ENCODE measurements at regions not wholly inside any gene's neighbourhood (a gene's known extent, or its start where the extent isn't known, plus 50 kb on each side); places are given as distances from the start of the nearest gene placed in this dataset.

DNA sequence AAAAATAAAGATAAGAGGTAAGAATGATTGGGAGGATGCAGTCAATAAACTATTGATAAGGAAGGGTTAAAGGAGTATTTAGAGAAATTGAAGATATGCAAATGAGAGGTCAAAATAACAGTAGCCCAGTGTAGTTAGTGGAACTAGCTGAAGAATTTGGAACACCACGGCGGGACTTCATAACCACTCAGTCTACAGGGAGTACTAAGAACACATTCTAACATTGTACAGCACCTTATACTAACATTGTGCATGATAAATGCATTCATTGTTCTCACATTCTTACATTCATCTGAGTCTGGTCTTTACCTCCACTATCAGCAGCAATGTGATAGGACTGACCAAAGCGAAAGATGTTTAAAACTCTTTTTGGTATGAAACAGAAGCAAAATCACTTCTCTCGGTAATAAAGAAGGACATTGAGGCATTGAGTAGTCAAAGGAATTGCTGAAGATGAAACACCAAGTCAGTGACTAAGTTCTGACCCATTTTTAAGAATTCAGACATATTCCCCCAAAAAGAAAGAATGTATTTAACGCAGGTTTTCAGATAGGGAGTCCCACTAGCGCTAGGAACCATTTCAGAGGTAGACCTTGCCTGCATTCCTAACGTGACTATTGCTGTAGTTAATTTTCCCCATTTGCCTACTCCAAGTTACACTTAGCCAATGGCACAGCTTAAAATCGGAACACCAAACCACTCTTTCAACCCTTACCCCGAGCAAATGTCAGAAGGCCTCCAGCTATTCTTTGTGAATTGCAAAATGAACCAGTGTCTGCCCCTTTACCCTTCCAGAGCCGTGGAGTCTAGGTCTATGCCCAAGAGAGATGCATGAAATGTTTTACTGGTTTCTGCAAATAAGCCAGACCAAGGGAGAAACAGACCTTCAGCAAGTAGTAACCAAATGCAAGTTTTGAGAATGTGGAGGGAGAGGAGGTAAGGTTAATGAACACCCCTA lies 108.8 kb upstream of the IRF2BP2 start:
- TF ChIP-seq TAF1 (IDR thresholded peaks at IDR 0.05; ENCODE audit: low read depth, low read length) (no peak), POLR2A (IDR thresholded peaks at IDR 0.05; ENCODE audit: low read depth, low read length) (no peak), POLR2AphosphoS5 (IDR thresholded peaks at IDR 0.05; ENCODE audit: low read depth, low read length) (no peak), PAX5 (IDR thresholded peaks at IDR 0.05; ENCODE audit: insufficient read depth, low read length, severe bottlenecking) (no peak), POU2F2 (IDR thresholded peaks at IDR 0.05; ENCODE audit: low read depth, low read length) (no peak), SPI1 (IDR thresholded peaks at IDR 0.05; ENCODE audit: low read depth, low read length) (no peak)
- DNase-seq (ENCODE audit: insufficient read length, low spot score), result no peak
- no peak for FAIRE-seq

DNA sequence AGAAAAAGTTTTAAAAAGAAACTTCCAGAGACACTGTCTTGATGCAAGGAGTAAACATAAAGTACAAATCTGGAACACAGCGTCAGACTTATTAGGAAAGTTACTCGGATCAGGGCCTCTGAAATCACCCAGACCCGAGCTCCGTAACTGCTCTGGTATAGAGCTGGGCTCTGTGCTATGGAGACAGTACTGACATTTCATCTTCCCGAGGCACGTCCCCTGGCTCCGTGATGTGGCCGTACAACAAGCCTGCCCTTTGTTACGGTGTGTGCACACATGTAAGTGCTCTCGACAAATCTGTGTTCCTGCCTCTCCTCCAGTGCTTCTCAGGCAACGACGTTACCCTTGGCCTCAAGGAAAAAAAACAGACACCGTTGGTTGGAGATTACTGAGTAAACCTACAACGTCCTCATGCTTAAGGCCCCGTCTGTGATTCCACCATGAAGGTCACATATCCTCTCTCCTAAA lies 107.0 kb upstream of the IRF2BP2 start:
- DNase-seq (ENCODE audit: insufficient read length, low spot score) (no peak), FAIRE-seq (no peak)
- TF ChIP-seq PAX5 (IDR thresholded peaks at IDR 0.05; ENCODE audit: insufficient read depth, low read length, severe bottlenecking) (no peak), POU2F2 (IDR thresholded peaks at IDR 0.05; ENCODE audit: low read depth, low read length) (no peak), SPI1 (IDR thresholded peaks at IDR 0.05; ENCODE audit: low read depth, low read length) (no peak), POLR2AphosphoS5 (IDR thresholded peaks at IDR 0.05; ENCODE audit: low read depth, low read length) (no peak), POLR2A (IDR thresholded peaks at IDR 0.05; ENCODE audit: low read depth, low read length) (no peak), TAF1 (IDR thresholded peaks at IDR 0.05; ENCODE audit: low read depth, low read length) (no peak)

DNA sequence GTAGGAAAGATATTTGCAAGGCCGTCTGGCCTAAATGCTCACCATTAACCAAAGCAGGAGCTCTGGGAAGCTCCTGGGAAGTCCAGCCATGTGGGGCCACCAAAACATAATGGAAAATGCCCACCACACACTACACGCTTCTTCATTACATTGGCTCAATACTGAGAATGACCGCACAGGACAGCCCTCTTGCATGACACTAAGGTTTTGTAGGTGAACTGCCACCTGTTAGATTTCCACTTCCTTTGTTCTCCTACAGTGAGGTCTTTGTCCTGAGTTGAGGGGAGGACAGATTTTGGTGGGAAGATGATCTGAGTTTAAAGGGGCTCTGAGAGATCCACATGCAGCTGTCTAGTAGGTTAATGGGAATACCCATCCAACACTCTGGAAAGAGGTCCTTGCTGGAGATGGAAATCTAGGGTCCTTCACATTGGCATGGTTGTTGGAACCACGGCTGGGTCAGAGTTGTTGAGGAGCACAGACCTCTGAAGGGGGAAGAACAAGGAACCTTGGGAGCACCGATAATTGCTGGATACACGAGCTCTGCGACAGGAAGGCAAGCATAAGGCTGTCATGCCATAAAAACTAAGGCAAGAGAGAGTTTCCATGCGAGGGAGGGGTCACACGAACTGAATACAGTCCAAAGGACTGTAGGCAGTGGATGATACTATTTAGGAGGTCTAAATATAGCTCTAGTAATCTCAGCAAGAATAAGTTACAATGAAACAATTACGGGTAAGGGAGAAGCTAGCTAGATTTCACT lies 105.5 kb upstream of the IRF2BP2 start:
- no peak for TF ChIP-seq POLR2AphosphoS5 (IDR thresholded peaks at IDR 0.05; ENCODE audit: low read depth, low read length)
- no peak for TF ChIP-seq POLR2A (IDR thresholded peaks at IDR 0.05; ENCODE audit: low read depth, low read length)
- TF ChIP-seq POU2F2 (IDR thresholded peaks at IDR 0.05; ENCODE audit: low read depth, low read length), result no peak
- DNase-seq (ENCODE audit: insufficient read length, low spot score) (no peak), FAIRE-seq (no peak)

DNA sequence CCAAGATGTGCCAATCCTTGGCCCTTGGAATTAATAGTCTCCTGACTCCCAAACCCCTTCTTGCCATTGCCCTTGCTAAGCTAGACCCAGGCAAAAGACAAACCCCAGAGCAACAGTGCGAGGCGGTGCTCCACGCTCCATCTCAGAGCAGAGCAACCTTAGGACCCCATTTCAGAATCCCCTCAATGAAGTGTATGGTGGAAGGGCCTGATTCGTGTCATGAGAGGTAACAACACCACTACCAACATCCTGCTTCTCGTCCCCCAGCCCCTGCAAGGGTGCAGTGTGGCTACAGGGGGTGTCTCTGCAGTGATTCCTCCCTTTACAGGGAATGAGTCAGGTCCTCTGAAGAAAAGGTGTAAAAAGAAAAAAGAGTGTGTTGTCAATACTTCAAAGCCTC lies 103.9 kb upstream of the IRF2BP2 start:
- DNase-seq (ENCODE audit: insufficient read length, low spot score), result no peak
- TF ChIP-seq POU2F2 (IDR thresholded peaks at IDR 0.05; ENCODE audit: low read depth, low read length) (no peak), TAF1 (IDR thresholded peaks at IDR 0.05; ENCODE audit: low read depth, low read length) (no peak), SPI1 (IDR thresholded peaks at IDR 0.05; ENCODE audit: low read depth, low read length) (no peak), POLR2AphosphoS5 (IDR thresholded peaks at IDR 0.05; ENCODE audit: low read depth, low read length) (no peak), POLR2A (IDR thresholded peaks at IDR 0.05; ENCODE audit: low read depth, low read length) (no peak), PAX5 (IDR thresholded peaks at IDR 0.05; ENCODE audit: insufficient read depth, low read length, severe bottlenecking) (no peak)
- FAIRE-seq, result no peak

DNA sequence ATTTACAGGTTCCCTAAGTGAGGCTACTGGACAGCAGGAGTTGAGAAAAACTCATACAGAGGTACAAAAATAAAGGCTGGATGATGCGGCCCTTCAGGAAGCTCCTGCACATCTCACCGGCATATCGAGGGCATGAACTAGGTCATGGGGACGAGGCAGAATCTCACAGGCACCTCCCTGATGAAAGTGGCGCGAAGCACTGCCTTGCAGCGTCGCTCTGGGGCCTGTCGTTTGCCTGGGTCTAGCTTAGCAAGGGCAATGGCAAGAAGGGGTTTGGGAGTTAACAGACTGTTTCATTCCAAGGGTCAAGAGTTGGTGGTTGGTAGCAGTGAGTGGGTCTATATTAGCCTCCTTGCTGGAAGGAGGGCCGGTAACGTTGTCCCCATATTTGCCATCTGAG lies 103.5 kb upstream of the IRF2BP2 start:
- DNase-seq (ENCODE audit: insufficient read length, low spot score) (no peak), FAIRE-seq (no peak)
- TF ChIP-seq SPI1 (IDR thresholded peaks at IDR 0.05; ENCODE audit: low read depth, low read length), result no peak
- no peak for TF ChIP-seq TAF1 (IDR thresholded peaks at IDR 0.05; ENCODE audit: low read depth, low read length)
- no peak for TF ChIP-seq PAX5 (IDR thresholded peaks at IDR 0.05; ENCODE audit: insufficient read depth, low read length, severe bottlenecking)
- no peak for TF ChIP-seq POLR2A (IDR thresholded peaks at IDR 0.05; ENCODE audit: low read depth, low read length)
- no peak for TF ChIP-seq POU2F2 (IDR thresholded peaks at IDR 0.05; ENCODE audit: low read depth, low read length)
- TF ChIP-seq POLR2AphosphoS5 (IDR thresholded peaks at IDR 0.05; ENCODE audit: low read depth, low read length), result no peak

DNA sequence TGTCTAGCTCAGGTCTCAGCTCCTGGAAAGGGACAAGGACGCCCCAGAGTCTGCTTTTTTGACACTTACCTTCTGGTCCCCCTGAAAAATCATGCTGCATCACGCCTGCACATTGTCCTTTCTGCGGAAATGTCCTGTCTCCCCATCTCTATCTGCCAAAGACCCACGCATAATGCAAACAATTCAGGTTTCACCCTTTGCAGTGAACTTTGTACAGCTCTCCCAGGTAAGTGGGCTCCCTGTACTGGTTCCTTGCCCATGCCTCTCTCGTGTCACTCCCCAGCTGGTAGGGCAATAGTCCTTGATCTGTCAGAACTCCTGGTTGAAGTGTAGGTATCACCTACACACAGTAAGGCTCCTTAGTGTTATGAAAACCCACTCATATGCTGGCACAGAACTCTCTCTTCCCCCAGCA lies 102.9 kb upstream of the IRF2BP2 start:
- FAIRE-seq (no peak), DNase-seq (ENCODE audit: insufficient read length, low spot score) (no peak)
- TF ChIP-seq SPI1 (IDR thresholded peaks at IDR 0.05; ENCODE audit: low read depth, low read length) (no peak), TAF1 (IDR thresholded peaks at IDR 0.05; ENCODE audit: low read depth, low read length) (no peak)

DNA sequence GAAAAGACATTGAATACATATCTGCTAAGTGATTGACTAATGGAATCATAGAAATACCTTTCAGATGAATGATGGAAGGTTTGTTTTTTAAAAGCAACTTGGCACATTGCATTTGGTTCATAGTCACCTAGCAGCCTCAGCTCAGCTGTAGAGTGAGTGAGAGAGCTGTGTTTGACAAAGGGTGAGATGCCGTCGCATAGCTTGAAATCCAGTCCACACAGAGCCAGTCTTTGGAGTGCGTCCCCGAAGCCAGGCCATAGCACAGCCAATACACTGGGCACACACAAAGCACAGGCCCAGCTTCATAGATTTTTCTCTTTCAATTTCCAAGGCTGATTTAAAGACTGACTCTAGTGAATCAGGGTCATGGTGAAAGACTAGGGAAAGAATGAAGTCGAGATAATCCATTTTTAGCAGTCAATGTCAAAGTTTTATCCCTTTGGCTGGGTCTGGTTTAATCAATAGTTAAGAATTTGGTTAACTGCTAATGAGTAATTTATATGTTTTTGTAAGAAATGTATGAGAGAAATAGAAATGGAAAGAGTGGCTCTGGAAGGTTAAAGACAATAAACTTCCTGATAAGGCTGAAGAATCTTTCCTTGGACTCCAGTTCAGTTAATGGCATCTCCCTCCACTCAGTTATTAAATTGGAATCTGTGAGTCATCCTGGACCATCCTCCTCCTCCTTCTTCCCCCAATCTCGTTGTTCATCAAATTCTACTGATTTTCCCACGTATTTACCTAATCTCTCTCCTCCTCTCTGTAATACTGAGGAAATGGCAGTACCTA lies 101.2 kb upstream of the IRF2BP2 start:
- DNase-seq (ENCODE audit: insufficient read length, low spot score) (no peak), FAIRE-seq (peak; percentile 51)
- TF ChIP-seq PAX5 (IDR thresholded peaks at IDR 0.05; ENCODE audit: insufficient read depth, low read length, severe bottlenecking), result no peak
- TF ChIP-seq POU2F2 (IDR thresholded peaks at IDR 0.05; ENCODE audit: low read depth, low read length), result no peak
- TF ChIP-seq TAF1 (IDR thresholded peaks at IDR 0.05; ENCODE audit: low read depth, low read length), result no peak
- TF ChIP-seq POLR2A (IDR thresholded peaks at IDR 0.05; ENCODE audit: low read depth, low read length), result no peak
- no peak for TF ChIP-seq SPI1 (IDR thresholded peaks at IDR 0.05; ENCODE audit: low read depth, low read length)
- TF ChIP-seq POLR2AphosphoS5 (IDR thresholded peaks at IDR 0.05; ENCODE audit: low read depth, low read length), result no peak

DNA sequence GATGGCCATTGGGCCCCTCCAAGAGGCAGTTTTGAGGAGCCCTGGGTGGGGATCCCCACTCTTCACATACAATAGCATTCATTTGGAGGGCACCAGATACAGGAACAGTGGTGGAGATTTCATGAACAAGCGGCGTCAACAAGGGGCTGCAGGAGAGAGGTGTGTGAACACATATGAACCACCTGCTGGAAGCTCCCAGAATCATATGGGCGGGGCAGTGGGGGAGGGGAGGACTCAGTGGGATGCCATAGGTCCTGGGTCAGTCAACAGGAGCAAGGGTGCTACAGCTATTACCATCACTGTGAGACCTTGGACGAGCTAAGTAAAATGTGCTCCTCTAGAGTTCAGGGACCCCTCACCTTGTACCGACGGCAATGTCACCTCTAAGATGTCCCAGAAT lies 100.4 kb upstream of the IRF2BP2 start:
- TF ChIP-seq TAF1 (IDR thresholded peaks at IDR 0.05; ENCODE audit: low read depth, low read length), result no peak
- TF ChIP-seq PAX5 (IDR thresholded peaks at IDR 0.05; ENCODE audit: insufficient read depth, low read length, severe bottlenecking), result no peak
- TF ChIP-seq POLR2A (IDR thresholded peaks at IDR 0.05; ENCODE audit: low read depth, low read length), result no peak
- no peak for TF ChIP-seq SPI1 (IDR thresholded peaks at IDR 0.05; ENCODE audit: low read depth, low read length)
- TF ChIP-seq POU2F2 (IDR thresholded peaks at IDR 0.05; ENCODE audit: low read depth, low read length), result no peak
- TF ChIP-seq POLR2AphosphoS5 (IDR thresholded peaks at IDR 0.05; ENCODE audit: low read depth, low read length), result no peak
- no peak for FAIRE-seq

More for the DNA sequence above, 100.4 kb upstream of the IRF2BP2 start:
- no peak for DNase-seq (ENCODE audit: insufficient read length, low spot score)
